ENCODE measurements at regions not wholly inside any gene's neighbourhood (a gene's known extent, or its start where the extent isn't known, plus 50 kb on each side); places are given as distances from the start of the nearest gene placed in this dataset.

DNA sequence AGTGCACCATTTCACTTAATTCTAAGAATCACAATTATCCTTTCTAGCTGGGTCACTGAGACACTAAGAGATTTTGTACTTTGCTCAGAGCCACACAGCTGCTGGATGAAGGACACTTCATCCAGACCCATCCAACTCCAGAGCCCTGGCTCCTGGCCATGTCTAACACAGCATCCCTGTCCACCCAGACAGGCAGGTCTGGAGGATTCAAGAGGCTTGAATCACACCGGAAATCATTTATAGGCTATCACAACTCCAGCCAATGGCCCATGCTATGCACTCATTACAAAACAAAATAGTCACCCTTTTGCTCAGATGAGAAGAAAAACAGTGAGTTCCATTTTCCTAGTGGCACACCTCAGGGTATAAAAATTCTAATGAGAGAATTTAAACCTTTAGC lies 198.2 kb upstream of the LMCD1 start:
- TF ChIP-seq, protein P1, sequence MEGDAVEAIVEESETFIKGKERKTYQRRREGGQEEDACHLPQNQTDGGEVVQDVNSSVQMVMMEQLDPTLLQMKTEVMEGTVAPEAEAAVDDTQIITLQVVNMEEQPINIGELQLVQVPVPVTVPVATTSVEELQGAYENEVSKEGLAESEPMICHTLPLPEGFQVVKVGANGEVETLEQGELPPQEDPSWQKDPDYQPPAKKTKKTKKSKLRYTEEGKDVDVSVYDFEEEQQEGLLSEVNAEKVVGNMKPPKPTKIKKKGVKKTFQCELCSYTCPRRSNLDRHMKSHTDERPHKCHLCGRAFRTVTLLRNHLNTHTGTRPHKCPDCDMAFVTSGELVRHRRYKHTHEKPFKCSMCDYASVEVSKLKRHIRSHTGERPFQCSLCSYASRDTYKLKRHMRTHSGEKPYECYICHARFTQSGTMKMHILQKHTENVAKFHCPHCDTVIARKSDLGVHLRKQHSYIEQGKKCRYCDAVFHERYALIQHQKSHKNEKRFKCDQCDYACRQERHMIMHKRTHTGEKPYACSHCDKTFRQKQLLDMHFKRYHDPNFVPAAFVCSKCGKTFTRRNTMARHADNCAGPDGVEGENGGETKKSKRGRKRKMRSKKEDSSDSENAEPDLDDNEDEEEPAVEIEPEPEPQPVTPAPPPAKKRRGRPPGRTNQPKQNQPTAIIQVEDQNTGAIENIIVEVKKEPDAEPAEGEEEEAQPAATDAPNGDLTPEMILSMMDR (IDR thresholded peaks at IDR 0.05; ENCODE audit: low read depth, low read length, missing control alignments), result no peak
- Histone ChIP-seq H3K27ac (no peak overlapping the region), H3K4me3 (ENCODE audit: low read depth, low read length) (no peak overlapping the region), H3K27me3 (replicated peaks) (no peaks in the 10 kb centered on the region), H3K36me3 (replicated peaks) (no peaks in the 10 kb centered on the region)
- in situ Hi-C loops (cut with HindIII; ENCODE audit: low pct_ligation_motif_present, low sequenced_read_pairs), result no loop called here
- DNase-seq, result no peak

DNA sequence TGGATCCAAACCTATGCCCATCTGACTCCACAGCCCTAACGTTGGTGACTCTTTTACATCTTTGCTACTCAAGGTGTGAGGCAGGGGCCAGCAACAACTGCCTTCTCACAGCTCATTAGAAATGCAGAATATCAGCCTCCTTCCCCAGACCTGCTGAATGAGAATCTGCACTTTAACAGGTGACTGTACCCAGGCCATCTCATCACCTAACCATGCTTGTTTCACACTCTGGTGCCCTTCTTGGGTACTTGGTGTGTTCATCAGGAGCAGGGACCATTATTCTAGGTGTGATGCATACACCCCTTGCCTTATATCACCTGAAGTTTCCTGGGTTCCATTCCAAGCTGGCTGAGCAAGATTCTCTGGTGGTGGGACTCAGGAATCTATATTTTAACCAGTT lies 196.3 kb upstream of the LMCD1 start:
- no peaks in the 10 kb centered on the region for H3K36me3 ChIP-seq (replicated peaks)
- in situ Hi-C loops (cut with HindIII; ENCODE audit: low pct_ligation_motif_present, low sequenced_read_pairs), result no loop called here
- no peak overlapping the region for H3K4me3 ChIP-seq (ENCODE audit: low read depth, low read length)
- no peak for DNase-seq
- H3K27ac ChIP-seq, result no peak overlapping the region
- no peaks in the 10 kb centered on the region for H3K27me3 ChIP-seq (replicated peaks)
- TF ChIP-seq, protein P1 (IDR thresholded peaks at IDR 0.05; ENCODE audit: low read depth, low read length, missing control alignments), result no peak

DNA sequence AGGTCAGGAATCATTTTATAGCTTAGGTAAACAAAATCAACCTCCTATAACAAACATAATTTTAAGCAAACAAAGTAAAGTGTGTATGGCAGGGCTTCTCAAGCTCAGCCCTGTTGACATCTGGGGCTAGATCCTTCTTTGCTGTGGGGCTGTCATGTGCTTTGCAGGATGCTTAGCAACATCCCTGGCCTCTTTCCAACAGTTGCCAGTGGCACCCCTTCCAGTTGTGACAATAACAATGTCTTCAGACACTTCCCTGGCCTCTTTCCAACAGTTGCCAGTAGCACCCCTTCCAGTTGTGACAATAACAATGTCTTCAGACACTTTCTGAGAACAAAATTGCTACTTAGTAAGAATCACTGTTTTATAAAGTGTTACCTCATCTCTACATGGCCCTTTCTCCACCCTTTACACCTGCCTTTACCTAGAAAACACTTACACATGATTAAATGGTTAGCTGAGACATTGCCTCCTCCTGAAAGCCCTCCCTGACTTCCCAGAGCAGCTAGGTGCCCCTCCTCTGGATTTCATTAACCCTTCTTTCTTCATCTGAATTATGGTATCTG lies 194.0 kb upstream of the LMCD1 start:
- TF ChIP-seq, protein P1 (IDR thresholded peaks at IDR 0.05; ENCODE audit: low read depth, low read length, missing control alignments), result no peak
- no peak for DNase-seq
- in situ Hi-C loops (cut with HindIII; ENCODE audit: low pct_ligation_motif_present, low sequenced_read_pairs), result no loop called here

DNA sequence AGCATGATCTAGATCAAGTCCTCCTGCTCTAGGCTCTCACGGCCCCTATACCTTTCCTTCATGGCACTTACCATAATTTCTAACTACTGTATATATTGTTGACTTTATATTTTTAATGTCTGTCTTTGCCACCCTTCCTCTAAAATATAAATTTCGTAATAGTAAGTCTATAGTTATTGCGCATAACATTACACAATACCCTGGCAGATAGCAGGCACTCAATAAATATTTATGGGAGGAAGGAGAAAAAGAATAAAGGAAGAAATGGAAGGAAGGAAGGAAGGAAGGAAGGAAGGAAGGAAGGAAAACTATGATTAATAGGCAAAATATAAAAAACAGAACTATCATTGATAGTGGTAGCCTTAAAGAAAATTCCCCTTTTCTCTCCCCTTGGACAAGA lies 190.3 kb upstream of the LMCD1 start:
- DNase-seq, result no peak
- TF ChIP-seq, protein P1 (IDR thresholded peaks at IDR 0.05; ENCODE audit: low read depth, low read length, missing control alignments), result no peak
- Histone ChIP-seq H3K4me3 (ENCODE audit: low read depth, low read length) (no peak overlapping the region), H3K36me3 (replicated peaks) (no peaks in the 10 kb centered on the region), H3K27ac (no peak overlapping the region), H3K27me3 (replicated peaks) (no peaks in the 10 kb centered on the region)
- in situ Hi-C loops (cut with HindIII; ENCODE audit: low pct_ligation_motif_present, low sequenced_read_pairs), result no loop called here

More for the DNA sequence above, 194.0 kb upstream of the LMCD1 start:
- Histone ChIP-seq H3K27me3 (replicated peaks) (no peaks in the 10 kb centered on the region), H3K36me3 (replicated peaks) (no peaks in the 10 kb centered on the region), H3K4me3 (ENCODE audit: low read depth, low read length) (no peak overlapping the region), H3K27ac (no peak overlapping the region)

DNA sequence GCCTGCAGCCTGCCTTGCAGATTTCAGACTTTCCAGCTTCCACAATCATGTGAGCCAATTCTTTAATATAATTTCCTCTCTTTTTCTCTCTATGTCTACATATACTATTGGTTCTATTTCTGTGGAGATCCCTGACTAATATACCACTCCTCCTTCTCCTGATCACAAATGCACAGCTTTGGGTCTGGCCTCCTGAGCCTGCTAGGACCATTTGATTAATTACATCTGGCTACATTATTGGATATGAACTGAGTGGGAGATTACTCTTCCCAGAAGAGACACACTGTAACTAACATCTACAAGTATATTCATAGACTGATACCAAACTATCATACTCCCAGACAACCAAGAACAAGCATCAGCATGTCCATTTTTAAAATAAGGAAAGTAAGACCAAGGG lies 188.9 kb upstream of the LMCD1 start:
- no peak overlapping the region for H3K4me3 ChIP-seq (ENCODE audit: low read depth, low read length)
- no peaks in the 10 kb centered on the region for H3K36me3 ChIP-seq (replicated peaks)
- no peaks in the 10 kb centered on the region for H3K27me3 ChIP-seq (replicated peaks)
- DNase-seq, result no peak
- TF ChIP-seq, protein P1 (IDR thresholded peaks at IDR 0.05; ENCODE audit: low read depth, low read length, missing control alignments), result no peak
- H3K27ac ChIP-seq, result no peak overlapping the region
- in situ Hi-C loops (cut with HindIII; ENCODE audit: low pct_ligation_motif_present, low sequenced_read_pairs), result no loop called here

All from brain microvascular endothelial cell (primary cell).